ENCODE measurements at regions not wholly inside any gene's neighbourhood (a gene's known extent, or its start where the extent isn't known, plus 50 kb on each side); places are given as distances from the start of the nearest gene placed in this dataset.
"Not testable (repeated sequence)": the region's sequence is repeated elsewhere in the genome, so short reads cannot be mapped to it uniquely, and the experiment has no call there.

- not testable (repeated sequence) for H3K4me3 ChIP-seq (ENCODE audit: low read depth, low read length); DNase-seq (ENCODE audit: low read depth)
Observed at GRCh38 chr10:11403646-11404045, 207.8 kb downstream of the USP6NL start.

GRCh38 chr10:11403116-11403515, 208.3 kb downstream of the USP6NL start:
- no peak for DNase-seq (ENCODE audit: low read depth)
- TF ChIP-seq CTCF (IDR thresholded peaks at IDR 0.05; ENCODE audit: insufficient read depth, low read depth, low read length) = no peak

GRCh38 chr10:11402392-11402791, 209.1 kb downstream of the USP6NL start:
- no peak overlapping the region for H3K4me3 ChIP-seq (ENCODE audit: low read depth, low read length)
- TF ChIP-seq CTCF (IDR thresholded peaks at IDR 0.05; ENCODE audit: insufficient read depth, low read depth, low read length) = no peak
- DNase-seq (ENCODE audit: low read depth) = no peak

More at GRCh38 chr10:11403116-11403515, 208.3 kb downstream of the USP6NL start:
- H3K4me3 ChIP-seq (ENCODE audit: low read depth, low read length) = no peak overlapping the region

- TF ChIP-seq CTCF (IDR thresholded peaks at IDR 0.05; ENCODE audit: insufficient read depth, low read depth, low read length) = no peak
- no peak overlapping the region for H3K4me3 ChIP-seq (ENCODE audit: low read depth, low read length)
- no peak for DNase-seq (ENCODE audit: low read depth)
Observed at GRCh38 chr10:11401264-11402235, 209.9 kb downstream of the USP6NL start.

GRCh38 chr10:11397980-11398580, 213.4 kb downstream of the USP6NL start:
- H3K4me3 ChIP-seq (ENCODE audit: low read depth, low read length) = no peak overlapping the region
- no peak for DNase-seq (ENCODE audit: low read depth)
- TF ChIP-seq CTCF (IDR thresholded peaks at IDR 0.05; ENCODE audit: insufficient read depth, low read depth, low read length) = no peak

GRCh38 chr10:11397077-11397965, 214.1 kb downstream of the USP6NL start:
- TF ChIP-seq CTCF (IDR thresholded peaks at IDR 0.05; ENCODE audit: insufficient read depth, low read depth, low read length) = no peak
- no peak for DNase-seq (ENCODE audit: low read depth)

More at GRCh38 chr10:11397077-11397965, 214.1 kb downstream of the USP6NL start:
- H3K4me3 ChIP-seq (ENCODE audit: low read depth, low read length) = no peak overlapping the region

All from fibroblast of villous mesenchyme (primary cell).